ENCODE measurements at regions not wholly inside any gene's neighbourhood (a gene's known extent, or its start where the extent isn't known, plus 50 kb on each side); places are given as distances from the start of the nearest gene placed in this dataset.

GRCh38 chr12:113756609-113757008, 209.5 kb downstream of the RBM19 start:
- no peak overlapping the region for H2BK5ac ChIP-seq (ENCODE audit: insufficient read length, low read length)

More at GRCh38 chr12:113756609-113757008, 209.5 kb downstream of the RBM19 start:
- Histone ChIP-seq H3K23ac (ENCODE audit: insufficient read length, low read depth, low read length) (no peak overlapping the region), H3K14ac (ENCODE audit: insufficient read depth, low read length) (no peak overlapping the region), H4K5ac (ENCODE audit: insufficient read length, low read depth, low read length) (no peak overlapping the region), H3K4me2 (ENCODE audit: insufficient read depth, insufficient read length, low read length) (no peak overlapping the region), H4K91ac (ENCODE audit: insufficient read length, low read depth, low read length) (no peak overlapping the region), H4K8ac (replicated peaks; ENCODE audit: insufficient read length, low read depth, low read length) (no peak overlapping the region), H3K56ac (ENCODE audit: insufficient read length, low read depth, low read length) (no peak overlapping the region), H3K27ac (ENCODE audit: insufficient read length, low read depth, low read length) (no peak overlapping the region), H3K27me3 (ENCODE audit: insufficient read depth, low read length) (no peaks in the 10 kb centered on the region), H3K79me1 (ENCODE audit: insufficient read depth, low read depth, low read length, poor library complexity, severe bottlenecking) (no peaks in the 10 kb centered on the region), H2BK15ac (ENCODE audit: low read depth, low read length) (no peak overlapping the region), H3K4ac (ENCODE audit: low read depth, low read length) (no peak overlapping the region), H3K9me3 (ENCODE audit: control insufficient read depth, low read depth, low read length) (no peaks in the 10 kb centered on the region), H4K20me1 (ENCODE audit: control insufficient read depth, insufficient read depth, insufficient read length) (no peaks in the 10 kb centered on the region), H3K18ac (ENCODE audit: insufficient read length, low read depth, low read length) (no peak overlapping the region), H2BK120ac (ENCODE audit: low read depth, low read length, poor library complexity, severe bottlenecking) (no peak overlapping the region), H2AFZ (ENCODE audit: low read length) (no peak overlapping the region), H3K79me2 (ENCODE audit: insufficient read depth, low read length) (no peaks in the 10 kb centered on the region), H3K23me2 (ENCODE audit: insufficient read length, low read depth, low read length, poor library complexity, severe bottlenecking) (no peaks in the 10 kb centered on the region), H3T11ph (ENCODE audit: low read length) (no peak overlapping the region), H3K4me1 (ENCODE audit: insufficient read depth, low read length) (no peaks in the 10 kb centered on the region), H2BK20ac (ENCODE audit: low read depth, low read length, poor library complexity, severe bottlenecking) (no peak overlapping the region), H2AK5ac (ENCODE audit: insufficient read length, low read length) (no peak overlapping the region), H2BK12ac (ENCODE audit: insufficient read length, low read depth, low read length) (no peak overlapping the region), H3K9ac (ENCODE audit: extremely low read depth, insufficient read length, low read length) (no peak overlapping the region)
- TF ChIP-seq CTCF (conservative IDR thresholded peaks at IDR 0.05) = no peak
- Mint-ChIP-seq H3K4me3 (no peak overlapping the region), H3K27me3 (ENCODE audit: low read depth) (peaks cover 45% of the 10 kb centered on the region), H3K27ac (peak overlapping the region in 1 of 3 experiments; percentile 33; a peak in 1 of 7 replicates), H3K4me1 (peaks cover 10 to 13% of the 10 kb centered on the region in 2 experiments; a peak in 3 of 4 replicates), H3K36me3 (ENCODE audit: insufficient read depth in 1 of 3, low read depth in 3 of 3) (peaks cover 4 to 13% (median 8%) of the 10 kb centered on the region in 3 experiments; a peak in 4 of 7 replicates), H3K9me3 (peaks cover 7 to 9% of the 10 kb centered on the region in 2 experiments)
- DNase-seq = no peak
- WGBS (ENCODE audit: extremely low coverage, insufficient read length, low lambda C conversion rate) = no CpG with 5 or more reads among the region's 4 CpGs

Data from H9 (cell line).